Smooth muscle cell (in vitro differentiated cells): ENCODE measurements at regions not wholly inside any gene's neighbourhood (a gene's known extent, or its start where the extent isn't known, plus 50 kb on each side); places are given as distances from the start of the nearest gene placed in this dataset.

Source experiments
- DNase-seq: peaks from one replicate; lab custom pipeline; 2025; ENCODE audit not compliant: unreplicated experiment; lab: John Stamatoyannopoulos, UW
- H2AFZ ChIP-seq: fragments of 200-600 bp; sonication (generic); 2 replicates; pipeline ENCODE4 v1.6.0; 2016; ENCODE audit warnings: antibody characterized with exemption, low read depth, mild to moderate bottlenecking
- H3F3A ChIP-seq: fragments of 200-600 bp; sonication (generic); 2 replicates; pipeline ENCODE4 v1.6.0; 2017; ENCODE audit warnings: antibody characterized with exemption, low read depth
- H3K27ac ChIP-seq: fragments of 200-600 bp; sonication (generic); 2 replicates; pipeline ENCODE4 v1.5.1; 2016; ENCODE audit warnings: low read depth, mild to moderate bottlenecking
- H3K27me3 ChIP-seq: fragments of 200-600 bp; sonication (generic); 2 replicates; pipeline ENCODE4 v1.6.1; 2016; ENCODE audit warnings: low read depth, mild to moderate bottlenecking
- H3K36me3 ChIP-seq: fragments of 200-600 bp; sonication (generic); 2 replicates; pipeline ENCODE4 v1.5.1; 2016; ENCODE audit warnings: low read depth
- H3K4me1 ChIP-seq: fragments of 200-600 bp; sonication (generic); 2 replicates; pipeline ENCODE4 v1.5.1; 2016; ENCODE audit warnings: low read depth
- H3K4me2 ChIP-seq: fragments of 200-600 bp; sonication (generic); 2 replicates; pipeline ENCODE4 v1.6.0; 2016; ENCODE audit warnings: mild to moderate bottlenecking
- H3K4me3 ChIP-seq: fragments of 200-600 bp; sonication (generic); 2 replicates; pipeline ENCODE4 v1.5.1; 2016; ENCODE audit warnings: mild to moderate bottlenecking
- H3K79me2 ChIP-seq: fragments of 200-600 bp; sonication (generic); 2 replicates; pipeline ENCODE4 v1.6.0; 2016; ENCODE audit warnings: low read depth, mild to moderate bottlenecking
- H3K9ac ChIP-seq: fragments of 200-600 bp; sonication (generic); 2 replicates; pipeline ENCODE4 v1.6.0; 2016; ENCODE audit warnings: low read depth
- H3K9me3 ChIP-seq: fragments of 200-600 bp; sonication (generic); replicated peaks from 2 replicates; pipeline ENCODE4 v1.5.1; 2016; ENCODE audit warnings: low read depth
- H4K20me1 ChIP-seq: fragments of 200-600 bp; sonication (generic); 2 replicates; pipeline ENCODE4 v1.6.0; 2016; ENCODE audit warnings: low read depth
- CTCF ChIP-seq: fragments of 200-600 bp; sonication (generic); IDR thresholded peaks from 2 replicates; pipeline ENCODE4 v1.5.1; 2017; ENCODE audit warnings: borderline replicate concordance, mild to moderate bottlenecking, antibody characterized with exemption; ENCODE audit not compliant: insufficient read depth, poor library complexity, severe bottlenecking
- WGBS: methylation state at CpG from one replicate; pipeline ENCODE4 v1.1.7; 2016; ENCODE audit warnings: low lambda C conversion rate; 5-methylcytosine and 5-hydroxymethylcytosine counted together

- Histone ChIP-seq H3K4me1 (no peaks in the 10 kb centered on the region), H3K27ac (no peak overlapping the region), H3K4me2 (no peak overlapping the region), H3K36me3 (no peaks in the 10 kb centered on the region), H2AFZ (no peak overlapping the region), H3K9me3 (no peaks in the 10 kb centered on the region), H4K20me1 (no peaks in the 10 kb centered on the region), H3K79me2 (no peaks in the 10 kb centered on the region), H3F3A (no peaks in the 10 kb centered on the region), H3K27me3 (peaks cover 44% of the 10 kb centered on the region), H3K9ac (no peak overlapping the region), H3K4me3 (no peak overlapping the region)
- 39% methylated on average over 4 of the region's 4 CpGs for WGBS
- DNase-seq = no peak
- peak; percentile 39 for TF ChIP-seq CTCF
These were observed 119.8 kb upstream of the SPAG17 start for GRCh38 chr1:118304722-118305359.

- no peaks in the 10 kb centered on the region for H3K4me1 ChIP-seq
- DNase-seq = no peak
- no peak overlapping the region for H3K4me2 ChIP-seq
- H3K9ac ChIP-seq = no peak overlapping the region
- no peaks in the 10 kb centered on the region for H3K36me3 ChIP-seq
- no peak overlapping the region for H3K4me3 ChIP-seq
- no peaks in the 10 kb centered on the region for H3F3A ChIP-seq
- no peaks in the 10 kb centered on the region for H4K20me1 ChIP-seq
- TF ChIP-seq CTCF = no peak
- H3K9me3 ChIP-seq = no peaks in the 10 kb centered on the region
- 59% methylated on average over 4 of the region's 4 CpGs for WGBS
- H3K79me2 ChIP-seq = no peaks in the 10 kb centered on the region
- no peak overlapping the region for H3K27ac ChIP-seq
- no peak overlapping the region for H2AFZ ChIP-seq
- H3K27me3 ChIP-seq = peaks cover 43% of the 10 kb centered on the region
These were observed 118.5 kb upstream of the SPAG17 start for GRCh38 chr1:118303534-118303933.

DNA sequence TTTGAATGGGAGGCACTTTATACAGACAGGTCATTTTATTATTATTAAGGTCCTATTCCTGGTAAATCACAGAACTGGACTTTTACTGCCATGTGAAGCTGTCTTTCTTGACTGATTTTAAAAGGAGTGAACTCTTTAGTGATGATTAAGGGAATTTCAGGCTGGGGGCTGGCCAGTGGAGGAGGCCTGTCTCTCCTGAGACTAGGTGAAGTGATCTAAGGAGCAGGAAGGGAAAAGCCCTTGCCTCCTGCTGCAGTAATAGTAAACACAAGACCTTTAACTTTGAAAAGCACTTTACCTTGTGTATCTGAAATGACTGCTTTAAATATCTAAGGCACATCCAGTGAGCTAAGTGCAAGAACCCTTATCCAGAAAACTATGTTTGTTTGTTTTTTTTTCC is 118.0 kb upstream of the SPAG17 start:
- no peak overlapping the region for H3K9ac ChIP-seq

More for the DNA sequence above, 118.0 kb upstream of the SPAG17 start:
- H3K79me2 ChIP-seq = no peaks in the 10 kb centered on the region
- peaks cover 43% of the 10 kb centered on the region for H3K27me3 ChIP-seq
- H4K20me1 ChIP-seq = no peaks in the 10 kb centered on the region
- DNase-seq = no peak
- no peak overlapping the region for H3K27ac ChIP-seq
- H3K4me1 ChIP-seq = no peaks in the 10 kb centered on the region
- no peaks in the 10 kb centered on the region for H3K36me3 ChIP-seq
- no peak overlapping the region for H2AFZ ChIP-seq
- no peak overlapping the region for H3K4me2 ChIP-seq
- no peaks in the 10 kb centered on the region for H3F3A ChIP-seq
- no peak overlapping the region for H3K4me3 ChIP-seq
- no peaks in the 10 kb centered on the region for H3K9me3 ChIP-seq
- TF ChIP-seq CTCF = no peak
